NCI-H146 treated with DMSO at 0.1 percent for 48 hours (cell line): ENCODE measurements at regions not wholly inside any gene's neighbourhood (a gene's known extent, or its start where the extent isn't known, plus 50 kb on each side); places are given as distances from the start of the nearest gene placed in this dataset.

Source experiments
- DNase-seq: peaks from one replicate; lab custom pipeline; 2025; ENCODE audit not compliant: unreplicated experiment; lab: John Stamatoyannopoulos, UW

- no peak for DNase-seq
Observed at GRCh38 chr20:23232679-23233308, 117.8 kb upstream of the NXT1 start.

- no peak for DNase-seq
Observed at GRCh38 chr20:23232219-23232581, 118.4 kb upstream of the NXT1 start.

- no peak for DNase-seq
Observed at GRCh38 chr20:23231561-23232218, 118.9 kb upstream of the NXT1 start.

DNA sequence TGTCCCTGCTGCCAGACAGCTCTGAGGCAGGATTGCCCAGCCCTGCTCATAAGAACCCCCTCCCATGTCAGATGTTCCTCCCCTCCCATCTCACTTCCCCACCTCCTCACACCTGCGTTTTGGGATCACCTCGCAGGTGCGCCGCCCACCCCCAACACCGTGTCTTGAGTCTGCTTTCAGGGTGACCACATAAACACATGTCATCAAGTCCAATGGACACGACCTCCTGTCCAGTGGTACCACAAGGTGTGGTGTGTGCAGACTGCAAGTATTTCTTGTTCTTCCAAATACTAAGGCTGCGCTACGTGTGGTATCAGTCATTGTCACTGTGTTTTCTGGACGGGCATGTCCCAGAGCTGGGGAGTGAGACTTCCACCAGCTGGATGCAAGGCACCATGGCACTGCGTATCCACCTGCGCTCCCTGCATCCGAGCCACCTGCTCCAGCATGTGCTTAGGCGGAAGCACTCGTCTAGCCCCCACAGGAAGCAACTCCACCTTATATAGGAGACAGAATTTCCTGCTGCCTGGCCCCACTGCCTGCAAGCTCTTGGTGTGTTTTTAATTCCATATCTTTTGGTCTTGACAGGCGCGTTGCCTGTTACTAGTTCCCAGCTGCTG lies 119.7 kb upstream of the NXT1 start:
- DNase-seq: no peak

- no peak for DNase-seq
Observed at GRCh38 chr20:23229989-23230388, 120.6 kb upstream of the NXT1 start.

- DNase-seq: no peak
Observed at GRCh38 chr20:23228912-23229311, 121.7 kb upstream of the NXT1 start.

- DNase-seq: no peak
Observed at GRCh38 chr20:23227976-23228375, 122.6 kb upstream of the NXT1 start.

- DNase-seq: no peak
Observed at GRCh38 chr20:23227274-23227673, 123.3 kb upstream of the NXT1 start.

DNA sequence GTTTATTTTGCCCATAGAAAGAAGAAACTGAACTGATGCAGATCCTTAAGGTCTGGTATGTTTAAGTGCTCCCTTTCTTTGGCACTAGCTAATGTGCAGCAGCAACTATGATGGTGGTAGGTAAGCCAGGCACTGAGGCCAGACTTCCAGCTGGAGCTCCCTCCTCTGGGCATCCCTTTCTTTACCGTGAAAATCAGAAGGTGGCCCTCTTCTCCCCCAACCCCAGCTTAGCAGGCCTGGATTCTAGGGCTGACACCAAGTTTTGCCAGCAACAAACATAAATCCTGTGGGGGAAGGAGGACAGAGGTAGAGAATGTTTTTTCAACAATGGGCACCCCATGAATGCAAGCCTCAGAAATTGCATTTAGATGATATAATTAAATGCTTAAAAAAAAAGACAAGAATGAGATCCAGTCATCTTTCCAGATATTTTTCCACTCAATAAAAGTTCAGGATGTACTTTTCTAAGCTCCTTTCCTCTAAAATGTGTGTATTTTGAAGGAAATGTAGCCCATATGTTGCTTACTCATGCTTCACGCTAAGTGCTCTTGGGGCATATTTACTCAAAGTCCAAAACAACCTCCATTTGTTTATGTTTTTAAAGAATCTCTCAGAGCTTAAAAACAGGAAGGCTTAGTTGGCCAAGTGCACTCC lies 123.9 kb upstream of the NXT1 start:
- no peak for DNase-seq

DNA sequence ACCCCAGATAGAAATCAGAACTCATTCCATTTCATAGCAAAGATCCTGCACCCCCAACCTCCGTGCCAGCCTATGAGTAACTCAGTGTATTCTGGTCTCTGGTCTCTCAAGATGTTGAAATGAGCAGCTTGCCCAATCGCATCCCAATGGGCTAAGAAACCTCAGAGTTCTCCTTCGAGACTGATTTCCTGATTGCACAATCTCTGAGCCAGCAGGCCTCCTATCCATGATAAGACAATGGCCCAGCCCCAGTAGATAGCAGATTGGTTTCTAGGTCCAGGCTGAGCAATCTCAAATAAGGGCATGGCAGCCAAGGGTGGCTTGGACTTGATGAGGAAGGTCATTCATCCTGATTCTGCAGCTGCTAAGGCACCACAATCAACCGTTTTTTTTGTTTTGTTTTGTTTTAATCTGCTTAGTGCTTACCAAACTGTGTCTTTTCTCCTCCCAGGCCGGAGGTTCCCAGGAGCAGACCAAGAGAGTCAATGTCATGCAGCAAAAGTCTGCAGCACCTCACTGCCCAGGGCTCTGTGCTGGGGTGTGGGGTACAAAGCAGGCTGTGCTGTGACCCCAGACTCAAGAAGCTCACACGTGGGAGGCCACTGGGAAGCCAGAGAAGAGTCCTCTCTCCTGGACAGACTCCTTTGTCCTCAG lies 125.1 kb upstream of the NXT1 start:
- DNase-seq: no peak

- DNase-seq: no peak
Observed at GRCh38 chr20:23224806-23225205, 125.8 kb upstream of the NXT1 start.

- no peak for DNase-seq
Observed at GRCh38 chr20:23223908-23224580, 126.5 kb upstream of the NXT1 start.

GRCh38 chr20:23222531-23223200 lies 127.9 kb upstream of the NXT1 start:
- DNase-seq: no peak

- DNase-seq: no peak
Observed at GRCh38 chr20:23217023-23217422, 130.9 kb upstream of the CD93 start.

- DNase-seq: no peak
Observed at GRCh38 chr20:23215344-23215995, 129.3 kb upstream of the CD93 start.

DNA sequence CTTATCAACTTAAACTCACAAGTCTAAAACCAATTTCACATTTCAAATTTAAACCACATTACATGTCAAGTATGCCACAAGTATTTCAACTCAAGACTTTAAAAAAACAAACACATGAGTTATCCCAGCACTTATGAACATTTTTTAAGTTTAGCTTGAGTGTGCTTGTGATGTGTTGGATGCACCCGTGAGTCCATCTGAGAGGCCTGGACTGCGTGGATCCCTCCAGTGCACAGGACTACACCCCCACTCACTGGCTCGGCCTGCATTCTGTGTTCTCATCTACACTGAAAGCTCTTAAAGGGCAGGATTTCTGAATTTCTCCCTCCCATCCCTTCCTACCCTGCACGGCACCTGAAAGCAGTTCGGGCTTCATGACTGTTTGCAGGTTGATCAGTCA lies 128.8 kb upstream of the CD93 start:
- DNase-seq: no peak

DNA sequence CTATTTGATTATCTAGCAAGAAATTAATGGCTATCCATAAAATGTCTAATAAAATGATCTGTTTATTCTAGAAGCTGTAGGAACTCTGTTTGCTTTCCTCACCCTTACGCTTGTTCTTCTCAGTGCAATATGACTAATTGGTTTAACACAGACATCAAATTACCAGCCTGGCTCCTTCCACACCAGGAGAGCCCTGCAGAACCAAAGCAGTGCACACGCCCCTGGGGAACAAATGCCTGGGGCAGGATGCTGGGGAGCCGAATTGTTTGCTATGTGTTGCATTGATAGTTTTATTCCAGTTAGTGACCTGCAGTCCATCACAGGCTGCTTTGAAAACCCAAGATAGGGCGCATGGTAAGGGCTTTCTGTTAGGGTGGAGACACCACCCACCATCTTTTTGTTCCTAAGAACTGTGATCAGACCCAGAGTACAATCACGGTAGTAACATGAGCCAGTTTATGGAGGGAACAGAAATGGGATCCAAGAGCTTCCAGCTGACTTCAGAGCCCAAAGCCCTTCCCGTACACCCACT lies 126.4 kb upstream of the CD93 start:
- DNase-seq: peak; percentile 50

- DNase-seq: no peak
Observed at GRCh38 chr20:23212011-23212410, 125.9 kb upstream of the CD93 start.

- no peak for DNase-seq
Observed at GRCh38 chr20:23211164-23211563, 125.0 kb upstream of the CD93 start.
